Osteoblast (primary cell): ENCODE measurements at regions not wholly inside any gene's neighbourhood (a gene's known extent, or its start where the extent isn't known, plus 50 kb on each side); places are given as distances from the start of the nearest gene placed in this dataset.

Experiments used
- DNase-seq: peaks from one replicate; pipeline ENCODE4 v3.0.0; 2011; ENCODE audit warnings: low spot score, mixed read lengths; ENCODE audit not compliant: insufficient read length; ENCODE audit errors: missing footprints
- H2AFZ ChIP-seq: 2 replicates; pipeline ENCODE4 v1.6.0; 2011; ENCODE audit warnings: mild to moderate bottlenecking, low read length
- H3K27ac ChIP-seq: 2 replicates; pipeline ENCODE4 v1.5.1; 2011; ENCODE audit warnings: mild to moderate bottlenecking, low read depth, low read length, moderate library complexity
- H3K27me3 ChIP-seq: 2 replicates; pipeline ENCODE4 v1.6.0; 2012; ENCODE audit warnings: mild to moderate bottlenecking, control low read depth, inconsistent platforms, low read length, moderate library complexity; ENCODE audit not compliant: insufficient read depth
- H3K36me3 ChIP-seq: 2 replicates; pipeline ENCODE4 v1.5.1; 2011; ENCODE audit warnings: mild to moderate bottlenecking, low read length, control low read depth, moderate library complexity; ENCODE audit not compliant: insufficient read depth
- H3K4me1 ChIP-seq: 2 replicates; pipeline ENCODE4 v1.5.1; 2011; ENCODE audit warnings: mild to moderate bottlenecking, low read length, control low read depth, moderate library complexity; ENCODE audit not compliant: insufficient read depth
- H3K4me2 ChIP-seq: 2 replicates; pipeline ENCODE4 v1.6.0; 2011; ENCODE audit warnings: mild to moderate bottlenecking, low read length; ENCODE audit not compliant: insufficient read depth
- H3K4me3 ChIP-seq: fragments of 200-600 bp; sonication (generic); 3 replicates; pipeline ENCODE4 v1.5.1; 2012; ENCODE audit warnings: mild to moderate bottlenecking, low read length, inconsistent platforms; ENCODE audit not compliant: insufficient read depth
- H3K79me2 ChIP-seq: 2 replicates; pipeline ENCODE4 v1.6.0; 2012; ENCODE audit warnings: mild to moderate bottlenecking, low read length, control low read depth, inconsistent platforms; ENCODE audit not compliant: insufficient read depth
- H3K9me3 ChIP-seq: 2 replicates; pipeline ENCODE4 v1.5.1; 2011; ENCODE audit warnings: low read depth, low read length, control low read depth
- H4K20me1 ChIP-seq: 2 replicates; pipeline ENCODE4 v1.6.0; 2012; ENCODE audit warnings: mild to moderate bottlenecking, low read length, control low read depth; ENCODE audit not compliant: insufficient read depth
- CTCF ChIP-seq: IDR thresholded peaks from 2 replicates; pipeline ENCODE4 v1.5.1; 2011; ENCODE audit warnings: mild to moderate bottlenecking, low read depth, low read length, moderate library complexity; ENCODE audit errors: extremely low read depth

GRCh38 chr18:37663446-37663845 lies 97.8 kb upstream of the CELF4 start:
- Histone ChIP-seq H3K27me3 (no peaks in the 10 kb centered on the region), H3K79me2 (no peaks in the 10 kb centered on the region), H3K36me3 (no peaks in the 10 kb centered on the region), H3K9me3 (peaks cover 6% of the 10 kb centered on the region), H4K20me1 (no peaks in the 10 kb centered on the region), H3K27ac (no peak overlapping the region), H3K4me2 (no peak overlapping the region), H2AFZ (no peak overlapping the region), H3K4me3 (no peak overlapping the region), H3K4me1 (no peaks in the 10 kb centered on the region)
- no peak for TF ChIP-seq CTCF
- DNase-seq: no peak

- no peak overlapping the region for H3K4me2 ChIP-seq
- H3K4me3 ChIP-seq: no peak overlapping the region
- no peak for DNase-seq
- no peaks in the 10 kb centered on the region for H3K79me2 ChIP-seq
- TF ChIP-seq CTCF: no peak
- no peaks in the 10 kb centered on the region for H4K20me1 ChIP-seq
- no peaks in the 10 kb centered on the region for H3K36me3 ChIP-seq
- H3K9me3 ChIP-seq: peaks cover 6% of the 10 kb centered on the region
- H3K27ac ChIP-seq: no peak overlapping the region
- no peaks in the 10 kb centered on the region for H3K27me3 ChIP-seq
- H3K4me1 ChIP-seq: no peaks in the 10 kb centered on the region
- H2AFZ ChIP-seq: no peak overlapping the region
These were observed 97.1 kb upstream of the CELF4 start for GRCh38 chr18:37662546-37663339.

GRCh38 chr18:37662099-37662498 lies 96.5 kb upstream of the CELF4 start:
- Histone ChIP-seq H3K27me3 (no peaks in the 10 kb centered on the region), H3K79me2 (no peaks in the 10 kb centered on the region)
- no peak for TF ChIP-seq CTCF

DNA sequence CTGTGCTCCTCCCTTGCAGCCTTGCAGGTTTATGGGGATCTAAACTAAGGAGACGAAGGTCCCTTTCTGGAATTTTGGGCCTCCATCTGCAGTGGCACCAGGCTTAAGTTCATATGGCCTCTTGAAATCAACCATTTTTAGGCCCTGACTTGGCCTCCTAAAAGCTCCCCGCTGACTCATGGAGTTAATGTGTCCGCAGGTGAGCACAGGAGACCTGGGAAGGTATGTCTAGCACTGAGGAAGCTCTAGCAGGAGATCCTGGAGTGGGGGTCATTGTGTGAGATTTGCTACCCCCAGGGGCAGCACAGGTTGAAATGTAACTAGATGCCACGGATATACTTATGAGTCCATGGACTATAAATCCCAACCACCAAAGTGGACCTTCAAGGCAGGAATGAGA lies 95.9 kb upstream of the CELF4 start:
- TF ChIP-seq CTCF: no peak
- no peak for DNase-seq
- no peak overlapping the region for H2AFZ ChIP-seq
- H3K4me1 ChIP-seq: no peaks in the 10 kb centered on the region
- no peak overlapping the region for H3K4me2 ChIP-seq
- H3K36me3 ChIP-seq: no peaks in the 10 kb centered on the region
- H3K27ac ChIP-seq: no peak overlapping the region
- no peaks in the 10 kb centered on the region for H3K27me3 ChIP-seq
- H3K9me3 ChIP-seq: peaks cover 6% of the 10 kb centered on the region
- no peaks in the 10 kb centered on the region for H3K79me2 ChIP-seq
- no peak overlapping the region for H3K4me3 ChIP-seq
- no peaks in the 10 kb centered on the region for H4K20me1 ChIP-seq

More at GRCh38 chr18:37662099-37662498, 96.5 kb upstream of the CELF4 start:
- H3K9me3 ChIP-seq: peaks cover 6% of the 10 kb centered on the region
- H3K27ac ChIP-seq: no peak overlapping the region
- H3K36me3 ChIP-seq: no peaks in the 10 kb centered on the region
- H2AFZ ChIP-seq: no peak overlapping the region
- DNase-seq: no peak
- no peak overlapping the region for H3K4me2 ChIP-seq
- H3K4me3 ChIP-seq: no peak overlapping the region
- no peaks in the 10 kb centered on the region for H4K20me1 ChIP-seq
- H3K4me1 ChIP-seq: no peaks in the 10 kb centered on the region
